Lower leg skin (tissue), 4 donors: ENCODE measurements at regions not wholly inside any gene's neighbourhood (a gene's known extent, or its start where the extent isn't known, plus 50 kb on each side); places are given as distances from the start of the nearest gene placed in this dataset.
"Not testable (repeated sequence)": the region's sequence is repeated elsewhere in the genome, so short reads cannot be mapped to it uniquely, and the experiment has no call there.

Source experiments
- DNase-seq, 2 donors: peaks; one replicate each; pipeline ENCODE4 v3.0.0-alpha.2; 2019; ENCODE audit warnings: low spot score in 2 of 2
- H3K4me3 ChIP-seq: fragments of 200-600 bp; sonication (generic); 2 replicates; pipeline ENCODE4 v1.5.1; 2017; ENCODE audit warnings: mild to moderate bottlenecking, low read depth; ENCODE audit not compliant: poor library complexity, severe bottlenecking
- CTCF ChIP-seq, 3 donors: fragments of 450-650 bp; IDR thresholded peaks; one replicate each; pipeline ENCODE4 v1.5.1; 2016; ENCODE audit warnings: antibody characterized with exemption in 3 of 3, mild to moderate bottlenecking in 3 of 3, moderate library complexity in 2 of 3
- POLR2A ChIP-seq, 2 donors: fragments of 450-650 bp; IDR thresholded peaks; one replicate each; pipeline ENCODE4 v1.6.1; 2016 to 2017; ENCODE audit warnings: antibody characterized with exemption in 2 of 2, mild to moderate bottlenecking in 1 of 2, moderate library complexity in 1 of 2
- WGBS, 2 donors: methylation state at CpG; one replicate each; pipeline ENCODE4 v1.1.5; 2018; 5-methylcytosine and 5-hydroxymethylcytosine counted together
- intact Hi-C: fragments of 100-400 bp; cut with DNase I; formaldehyde crosslinking; loops from one replicate; pipeline ENCODE4 v1.15.0; 2023; ENCODE audit warnings: low total_unique reads

GRCh38 chrX:23061116-23061515 lies 61.4 kb downstream of the DDX53 start:
- no peak overlapping the region for H3K4me3 ChIP-seq
- 86 to 88% methylated on average over 3 of the region's 3 CpGs for WGBS, 2 donors
- TF ChIP-seq CTCF (IDR thresholded peaks at IDR 0.05) (no peak), POLR2A (IDR thresholded peaks at IDR 0.05) (no peak)
- no peak for DNase-seq
- intact Hi-C loops = no loop called here

- H3K4me3 ChIP-seq = no peak overlapping the region
- TF ChIP-seq CTCF (IDR thresholded peaks at IDR 0.05) (no peak), POLR2A (IDR thresholded peaks at IDR 0.05) (no peak)
- intact Hi-C loops = no loop called here
- 89 to 92% methylated on average over 3 of the region's 3 CpGs for WGBS, 2 donors
- DNase-seq = no peak
Observed at GRCh38 chrX:23062359-23062758, 62.6 kb downstream of the DDX53 start.

- DNase-seq = no peak
- 82 to 88% methylated on average over 5 of the region's 5 CpGs for WGBS, 2 donors
- no peak overlapping the region for H3K4me3 ChIP-seq
- intact Hi-C loops = no loop called here
- TF ChIP-seq POLR2A (IDR thresholded peaks at IDR 0.05) (no peak), CTCF (IDR thresholded peaks at IDR 0.05) (no peak)
Observed at GRCh38 chrX:23066588-23067281, 67.0 kb downstream of the DDX53 start.

DNA sequence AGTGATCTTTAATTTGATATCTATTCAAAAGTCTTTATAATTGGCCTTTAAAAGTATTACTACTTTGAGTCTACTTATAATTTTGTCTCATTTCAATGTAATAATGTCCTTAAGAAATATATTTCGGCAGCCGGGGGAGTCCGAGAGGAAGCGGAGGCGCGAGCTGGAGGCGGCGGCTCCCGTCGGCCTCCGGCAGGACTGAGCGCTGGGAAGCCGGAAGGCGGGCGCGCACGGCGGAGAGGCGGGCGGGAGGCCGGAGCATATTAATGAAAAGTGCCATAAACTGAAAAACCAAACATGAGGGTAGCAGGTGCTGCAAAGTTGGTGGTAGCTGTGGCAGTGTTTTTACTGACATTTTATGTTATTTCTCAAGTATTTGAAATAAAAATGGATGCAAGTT lies 75.7 kb downstream of the DDX53 start:
- WGBS, 2 donors = 95 to 97% methylated on average over 21 of the region's 21 CpGs
- H3K4me3 ChIP-seq, DNase-seq, intact Hi-C loops: not testable (repeated sequence)

- 88 to 92% methylated on average over 1 of the region's 1 CpG for WGBS, 2 donors
- intact Hi-C loops = no loop called here
- TF ChIP-seq POLR2A (IDR thresholded peaks at IDR 0.05) = no peak
- no peak for TF ChIP-seq CTCF (IDR thresholded peaks at IDR 0.05)
- no peak overlapping the region for H3K4me3 ChIP-seq
- no peak for DNase-seq
Observed at GRCh38 chrX:23079347-23079746, 79.6 kb downstream of the DDX53 start.

DNA sequence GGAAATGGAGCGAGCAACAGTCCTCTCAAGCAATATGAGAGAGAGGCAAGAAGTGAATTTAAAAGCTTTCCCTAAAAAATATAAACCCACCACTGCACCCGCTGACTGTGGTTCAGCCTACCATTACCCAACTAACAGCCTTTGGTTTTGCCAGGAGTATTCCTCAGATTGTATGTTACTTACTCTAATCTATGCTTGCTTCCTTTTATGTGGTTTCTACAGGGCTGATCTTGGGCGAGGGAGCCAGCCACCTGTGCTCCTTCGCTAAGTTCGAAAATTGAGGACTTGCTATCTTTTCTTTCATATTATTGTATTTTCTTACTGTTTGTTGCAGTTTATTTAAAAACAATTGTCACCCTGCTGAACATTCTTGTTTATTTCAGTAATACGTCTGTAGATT lies 101.1 kb downstream of the DDX53 start:
- WGBS, 2 donors = 78 to 86% methylated on average over 6 of the region's 6 CpGs
- H3K4me3 ChIP-seq = no peak overlapping the region
- intact Hi-C loops = no loop called here
- no peak for TF ChIP-seq CTCF (IDR thresholded peaks at IDR 0.05)
- no peak for TF ChIP-seq POLR2A (IDR thresholded peaks at IDR 0.05)
- DNase-seq = no peak
